ENCODE measurements at regions not wholly inside any gene's neighbourhood (a gene's known extent, or its start where the extent isn't known, plus 50 kb on each side); places are given as distances from the start of the nearest gene placed in this dataset.

DNA sequence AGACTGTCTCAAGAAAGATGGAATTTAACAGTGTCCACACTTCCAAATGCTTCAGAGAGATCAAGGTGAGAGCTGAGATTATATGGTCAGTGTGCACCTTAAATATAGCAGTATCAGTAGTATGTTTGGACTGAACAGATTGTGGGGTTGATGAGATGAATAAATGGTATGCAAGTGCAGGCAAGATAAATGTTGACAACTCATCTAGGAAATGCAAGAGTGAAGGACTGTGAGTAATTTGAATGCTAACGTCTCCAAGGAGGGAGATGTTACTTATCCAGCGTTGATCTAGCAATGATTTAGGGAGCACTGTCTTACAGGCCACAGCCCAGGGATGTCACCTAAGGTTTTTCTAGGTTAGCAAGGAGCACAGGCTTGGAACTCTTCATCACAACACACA lies 170.7 kb upstream of the GALNT2 start:
- H3K36me3 ChIP-seq: no peaks in the 10 kb centered on the region
- H3K4me1 ChIP-seq: no peaks in the 10 kb centered on the region
- ATAC-seq: no peak
- peaks cover 5% of the 10 kb centered on the region for H3K27me3 ChIP-seq
- no peak for DNase-seq
- intact Hi-C loops (cut with DNase I): no loop called here
- no peaks in the 10 kb centered on the region for H3K9me3 ChIP-seq
- H3K27ac ChIP-seq: no peak overlapping the region
- TF ChIP-seq, protein P1, sequence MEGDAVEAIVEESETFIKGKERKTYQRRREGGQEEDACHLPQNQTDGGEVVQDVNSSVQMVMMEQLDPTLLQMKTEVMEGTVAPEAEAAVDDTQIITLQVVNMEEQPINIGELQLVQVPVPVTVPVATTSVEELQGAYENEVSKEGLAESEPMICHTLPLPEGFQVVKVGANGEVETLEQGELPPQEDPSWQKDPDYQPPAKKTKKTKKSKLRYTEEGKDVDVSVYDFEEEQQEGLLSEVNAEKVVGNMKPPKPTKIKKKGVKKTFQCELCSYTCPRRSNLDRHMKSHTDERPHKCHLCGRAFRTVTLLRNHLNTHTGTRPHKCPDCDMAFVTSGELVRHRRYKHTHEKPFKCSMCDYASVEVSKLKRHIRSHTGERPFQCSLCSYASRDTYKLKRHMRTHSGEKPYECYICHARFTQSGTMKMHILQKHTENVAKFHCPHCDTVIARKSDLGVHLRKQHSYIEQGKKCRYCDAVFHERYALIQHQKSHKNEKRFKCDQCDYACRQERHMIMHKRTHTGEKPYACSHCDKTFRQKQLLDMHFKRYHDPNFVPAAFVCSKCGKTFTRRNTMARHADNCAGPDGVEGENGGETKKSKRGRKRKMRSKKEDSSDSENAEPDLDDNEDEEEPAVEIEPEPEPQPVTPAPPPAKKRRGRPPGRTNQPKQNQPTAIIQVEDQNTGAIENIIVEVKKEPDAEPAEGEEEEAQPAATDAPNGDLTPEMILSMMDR (IDR thresholded peaks at IDR 0.05): no peak
- no peak overlapping the region for H3K4me3 ChIP-seq

DNA sequence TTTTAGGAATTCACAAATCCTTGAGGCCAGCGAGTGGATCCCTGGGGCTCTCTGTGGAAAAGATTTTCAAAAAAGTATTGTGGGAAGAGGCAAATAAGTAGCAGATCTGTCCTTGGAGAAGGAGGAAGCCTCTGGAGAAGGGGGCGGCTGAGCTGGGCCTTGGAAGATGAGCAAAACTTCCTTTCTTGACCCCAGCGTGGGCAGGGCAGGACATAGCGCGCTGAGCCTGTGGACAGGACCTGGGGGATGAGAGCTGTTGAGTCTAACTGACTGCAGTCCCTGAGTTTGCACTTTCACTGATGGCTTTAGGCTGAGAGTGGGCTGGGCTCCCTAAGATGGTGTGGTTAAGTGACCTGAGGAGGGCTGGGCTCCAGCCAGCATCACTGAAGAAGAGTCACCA lies 170.2 kb upstream of the GALNT2 start:
- intact Hi-C loops (cut with DNase I): no loop called here
- no peak overlapping the region for H3K4me3 ChIP-seq
- H3K27me3 ChIP-seq: peaks cover 5% of the 10 kb centered on the region
- ATAC-seq (no peak), DNase-seq (no peak)
- no peak overlapping the region for H3K27ac ChIP-seq
- TF ChIP-seq, protein P1 (IDR thresholded peaks at IDR 0.05): no peak
- H3K4me1 ChIP-seq: no peaks in the 10 kb centered on the region
- no peaks in the 10 kb centered on the region for H3K36me3 ChIP-seq
- H3K9me3 ChIP-seq: no peaks in the 10 kb centered on the region

DNA sequence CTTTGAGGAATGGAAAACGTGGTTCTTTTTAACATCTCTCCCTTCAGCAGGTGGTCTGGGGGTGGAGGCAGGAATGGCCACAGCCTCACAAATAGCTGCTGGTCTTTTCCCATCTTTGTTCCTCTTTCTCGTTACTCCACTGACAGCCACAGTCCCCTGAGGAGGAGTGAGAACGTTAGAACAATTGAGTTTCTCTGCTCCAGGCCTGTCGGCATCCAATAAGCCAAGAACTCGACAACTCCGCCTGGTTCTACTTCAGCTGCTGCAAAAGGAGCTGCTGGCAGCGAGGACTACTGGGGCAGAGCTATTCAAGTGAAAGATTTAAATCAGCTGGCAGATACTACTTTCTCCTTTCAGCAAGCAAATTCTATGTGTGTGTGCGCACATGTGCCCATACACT lies 169.5 kb upstream of the GALNT2 start:
- no peak overlapping the region for H3K27ac ChIP-seq
- H3K27me3 ChIP-seq: peaks cover 5% of the 10 kb centered on the region
- no peak for ATAC-seq
- H3K4me1 ChIP-seq: no peaks in the 10 kb centered on the region
- H3K9me3 ChIP-seq: no peaks in the 10 kb centered on the region
- no peaks in the 10 kb centered on the region for H3K36me3 ChIP-seq
- DNase-seq: no peak
- H3K4me3 ChIP-seq: no peak overlapping the region
- TF ChIP-seq, protein P1 (IDR thresholded peaks at IDR 0.05): no peak
- intact Hi-C loops (cut with DNase I): no loop called here

DNA sequence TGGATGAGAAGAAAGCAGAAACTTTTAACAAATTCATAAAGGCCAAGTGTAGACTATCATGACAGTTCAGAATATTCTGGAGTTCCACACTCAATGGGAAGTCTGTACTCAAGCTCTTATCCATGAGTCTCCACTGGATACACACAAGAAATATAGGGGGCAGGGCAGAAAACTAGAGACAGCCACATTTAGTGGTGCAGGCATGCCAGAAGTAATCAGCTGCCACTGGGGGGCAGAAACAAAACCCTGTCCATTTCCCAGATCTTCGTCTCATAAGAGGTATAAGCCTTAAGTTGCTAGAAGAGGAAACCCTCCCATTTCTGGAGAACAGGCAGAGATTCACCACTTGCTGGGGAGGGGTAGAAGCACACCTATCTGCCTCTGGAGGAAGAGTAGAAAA lies 166.8 kb upstream of the GALNT2 start:
- H3K4me3 ChIP-seq: no peak overlapping the region
- no peak overlapping the region for H3K27ac ChIP-seq
- H3K27me3 ChIP-seq: peaks cover 5% of the 10 kb centered on the region
- H3K36me3 ChIP-seq: no peaks in the 10 kb centered on the region
- DNase-seq (no peak), ATAC-seq (no peak)
- no peaks in the 10 kb centered on the region for H3K4me1 ChIP-seq
- intact Hi-C loops (cut with DNase I): no loop called here
- H3K9me3 ChIP-seq: no peaks in the 10 kb centered on the region
- TF ChIP-seq, protein P1 (IDR thresholded peaks at IDR 0.05): no peak

DNA sequence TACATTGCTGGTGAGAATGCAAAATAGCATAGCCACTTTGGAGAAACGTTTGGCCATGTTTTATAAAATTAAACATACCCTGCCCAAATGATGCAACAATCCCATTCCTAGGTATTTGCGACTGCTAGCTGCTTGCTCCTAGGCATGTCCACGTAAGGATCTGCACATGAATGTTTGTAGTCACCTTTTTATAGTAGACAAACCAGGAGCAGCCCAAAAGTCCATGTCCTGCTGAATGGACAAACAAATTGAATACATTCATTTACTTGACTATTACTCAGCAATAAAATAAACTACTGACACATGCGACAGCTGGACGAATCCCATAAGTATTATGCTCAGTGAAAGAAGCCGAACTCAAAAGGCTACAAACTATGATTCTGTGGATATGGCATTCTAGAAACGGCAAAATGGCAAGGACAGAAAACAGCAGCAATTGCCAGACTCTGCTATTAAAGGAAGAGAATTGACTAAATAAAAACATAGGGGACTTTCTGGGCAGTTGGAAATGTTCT lies 161.9 kb upstream of the GALNT2 start:
- ATAC-seq (no peak), DNase-seq (no peak)
- Histone ChIP-seq H3K36me3 (no peaks in the 10 kb centered on the region), H3K4me1 (no peaks in the 10 kb centered on the region), H3K4me3 (no peak overlapping the region), H3K27me3 (peaks cover 2% of the 10 kb centered on the region), H3K27ac (no peak overlapping the region), H3K9me3 (no peaks in the 10 kb centered on the region)
- TF ChIP-seq, protein P1 (IDR thresholded peaks at IDR 0.05): no peak
- intact Hi-C loops (cut with DNase I): no loop called here

DNA sequence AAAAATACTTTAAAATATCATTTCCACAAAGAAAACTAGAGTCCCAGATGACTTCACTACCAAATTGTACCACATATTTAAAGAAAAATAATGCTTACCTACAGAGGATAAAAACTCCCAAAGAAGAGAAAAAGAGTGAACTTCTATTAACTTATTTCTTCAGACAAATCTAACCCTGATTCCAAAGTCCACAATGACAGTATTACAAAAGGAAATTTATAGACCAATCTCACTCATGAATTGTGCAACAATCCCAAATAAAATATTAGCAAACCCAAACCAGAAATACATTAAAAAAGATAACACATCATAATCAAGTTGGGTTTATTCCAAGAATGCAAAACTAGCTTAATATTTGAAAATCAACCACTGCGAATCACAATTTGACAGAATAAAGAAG lies 161.4 kb upstream of the GALNT2 start:
- Histone ChIP-seq H3K27me3 (no peaks in the 10 kb centered on the region), H3K36me3 (no peaks in the 10 kb centered on the region), H3K27ac (no peak overlapping the region), H3K9me3 (no peaks in the 10 kb centered on the region), H3K4me3 (no peak overlapping the region), H3K4me1 (no peaks in the 10 kb centered on the region)
- intact Hi-C loops (cut with DNase I): no loop called here
- TF ChIP-seq, protein P1 (IDR thresholded peaks at IDR 0.05): no peak
- ATAC-seq: no peak
- no peak for DNase-seq
